ENCODE measurements at regions not wholly inside any gene's neighbourhood (a gene's known extent, or its start where the extent isn't known, plus 50 kb on each side); places are given as distances from the start of the nearest gene placed in this dataset.

DNA sequence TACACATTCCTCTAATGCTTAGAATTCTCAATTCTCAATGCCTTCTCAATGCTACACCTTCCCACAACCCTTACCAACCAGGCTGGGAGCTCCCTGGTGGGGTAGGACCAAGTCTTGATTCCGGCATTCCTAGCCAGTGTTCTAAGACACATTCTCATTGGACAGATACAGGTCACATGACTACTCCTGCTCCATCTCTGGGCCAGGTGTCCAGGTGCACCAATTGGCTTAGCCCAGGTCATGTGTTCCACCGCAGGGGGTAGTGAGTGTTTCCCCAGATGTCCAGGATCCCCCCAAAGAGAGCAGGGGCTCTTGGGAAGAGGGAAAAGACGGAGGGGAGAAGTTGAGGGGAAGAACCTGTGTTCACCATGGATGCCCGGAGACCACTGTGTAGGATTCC is 58.7 kb upstream of the MLN start:
- TF ChIP-seq, protein P1, sequence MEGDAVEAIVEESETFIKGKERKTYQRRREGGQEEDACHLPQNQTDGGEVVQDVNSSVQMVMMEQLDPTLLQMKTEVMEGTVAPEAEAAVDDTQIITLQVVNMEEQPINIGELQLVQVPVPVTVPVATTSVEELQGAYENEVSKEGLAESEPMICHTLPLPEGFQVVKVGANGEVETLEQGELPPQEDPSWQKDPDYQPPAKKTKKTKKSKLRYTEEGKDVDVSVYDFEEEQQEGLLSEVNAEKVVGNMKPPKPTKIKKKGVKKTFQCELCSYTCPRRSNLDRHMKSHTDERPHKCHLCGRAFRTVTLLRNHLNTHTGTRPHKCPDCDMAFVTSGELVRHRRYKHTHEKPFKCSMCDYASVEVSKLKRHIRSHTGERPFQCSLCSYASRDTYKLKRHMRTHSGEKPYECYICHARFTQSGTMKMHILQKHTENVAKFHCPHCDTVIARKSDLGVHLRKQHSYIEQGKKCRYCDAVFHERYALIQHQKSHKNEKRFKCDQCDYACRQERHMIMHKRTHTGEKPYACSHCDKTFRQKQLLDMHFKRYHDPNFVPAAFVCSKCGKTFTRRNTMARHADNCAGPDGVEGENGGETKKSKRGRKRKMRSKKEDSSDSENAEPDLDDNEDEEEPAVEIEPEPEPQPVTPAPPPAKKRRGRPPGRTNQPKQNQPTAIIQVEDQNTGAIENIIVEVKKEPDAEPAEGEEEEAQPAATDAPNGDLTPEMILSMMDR (conservative IDR thresholded peaks at IDR 0.05): no peak
- Mint-ChIP-seq H3K4me1 (ENCODE audit: unreplicated experiment) (peaks cover 14% of the 10 kb centered on the region), H3K4me3 (no peak overlapping the region), H3K27me3 (peaks cover 20% of the 10 kb centered on the region), H3K36me3 (no peaks in the 10 kb centered on the region), H3K27ac (no peak overlapping the region), H3K9me3 (no peaks in the 10 kb centered on the region)
- DNase-seq (ENCODE audit: extremely low spot score, unreplicated experiment): no peak

- no peaks in the 10 kb centered on the region for H3K9me3 Mint-ChIP-seq
- TF ChIP-seq, protein P1 (conservative IDR thresholded peaks at IDR 0.05): no peak
- peaks cover 14% of the 10 kb centered on the region for H3K4me1 Mint-ChIP-seq (ENCODE audit: unreplicated experiment)
- peaks cover 20% of the 10 kb centered on the region for H3K27me3 Mint-ChIP-seq
- H3K36me3 Mint-ChIP-seq: no peaks in the 10 kb centered on the region
- no peak for DNase-seq (ENCODE audit: extremely low spot score, unreplicated experiment)
- no peak overlapping the region for H3K27ac Mint-ChIP-seq
- no peak overlapping the region for H3K4me3 Mint-ChIP-seq
These were observed 57.9 kb upstream of the MLN start for GRCh38 chr6:33861722-33862121.

GRCh38 chr6:33860706-33861474 is 57.1 kb upstream of the MLN start:
- H3K27ac Mint-ChIP-seq: no peak overlapping the region
- no peak overlapping the region for H3K4me3 Mint-ChIP-seq
- no peaks in the 10 kb centered on the region for H3K9me3 Mint-ChIP-seq
- no peak for DNase-seq (ENCODE audit: extremely low spot score, unreplicated experiment)
- peaks cover 20% of the 10 kb centered on the region for H3K27me3 Mint-ChIP-seq
- peaks cover 14% of the 10 kb centered on the region for H3K4me1 Mint-ChIP-seq (ENCODE audit: unreplicated experiment)
- TF ChIP-seq, protein P1 (conservative IDR thresholded peaks at IDR 0.05): no peak
- H3K36me3 Mint-ChIP-seq: no peaks in the 10 kb centered on the region

- no peak for DNase-seq (ENCODE audit: extremely low spot score, unreplicated experiment)
- no peak overlapping the region for H3K4me3 Mint-ChIP-seq
- peaks cover 14% of the 10 kb centered on the region for H3K4me1 Mint-ChIP-seq (ENCODE audit: unreplicated experiment)
- no peaks in the 10 kb centered on the region for H3K9me3 Mint-ChIP-seq
- H3K27ac Mint-ChIP-seq: no peak overlapping the region
- no peaks in the 10 kb centered on the region for H3K36me3 Mint-ChIP-seq
- TF ChIP-seq, protein P1 (conservative IDR thresholded peaks at IDR 0.05): no peak
- peaks cover 20% of the 10 kb centered on the region for H3K27me3 Mint-ChIP-seq
These were observed 56.2 kb upstream of the MLN start for GRCh38 chr6:33860006-33860405.

GRCh38 chr6:33858804-33859505 is 55.2 kb upstream of the MLN start:
- no peaks in the 10 kb centered on the region for H3K36me3 Mint-ChIP-seq
- peaks cover 18% of the 10 kb centered on the region for H3K4me1 Mint-ChIP-seq (ENCODE audit: unreplicated experiment)
- H3K27ac Mint-ChIP-seq: no peak overlapping the region
- peaks cover 27% of the 10 kb centered on the region for H3K27me3 Mint-ChIP-seq
- H3K9me3 Mint-ChIP-seq: no peaks in the 10 kb centered on the region
- DNase-seq (ENCODE audit: extremely low spot score, unreplicated experiment): no peak
- TF ChIP-seq, protein P1 (conservative IDR thresholded peaks at IDR 0.05): no peak
- no peak overlapping the region for H3K4me3 Mint-ChIP-seq
